ENCODE measurements at regions not wholly inside any gene's neighbourhood (a gene's known extent, or its start where the extent isn't known, plus 50 kb on each side); places are given as distances from the start of the nearest gene placed in this dataset.
"Not testable (repeated sequence)": the region's sequence is repeated elsewhere in the genome, so short reads cannot be mapped to it uniquely, and the experiment has no call there.

- H3K27me3 ChIP-seq (ENCODE audit: insufficient read depth, poor library complexity, severe bottlenecking); DNase-seq (ENCODE audit: low read depth in 1 of 2, low spot score in 1 of 2); H3K4me3 ChIP-seq (replicated peaks; ENCODE audit: insufficient read depth, low read length); H3K27ac ChIP-seq (replicated peaks): not testable (repeated sequence)
These were observed 215.1 kb upstream of the UBE2E3 start for GRCh38 chr2:180765316-180765715.

GRCh38 chr2:180763263-180763989, 217.0 kb upstream of the UBE2E3 start:
- no peak overlapping the region for H3K4me3 ChIP-seq (replicated peaks; ENCODE audit: insufficient read depth, low read length)
- H3K27ac ChIP-seq (replicated peaks) = no peak overlapping the region
- DNase-seq (ENCODE audit: low read depth in 1 of 2, low spot score in 1 of 2) = no peak

GRCh38 chr2:180761224-180761623, 219.2 kb upstream of the UBE2E3 start:
- DNase-seq (ENCODE audit: low read depth in 1 of 2, low spot score in 1 of 2) = no peak
- no peak overlapping the region for H3K4me3 ChIP-seq (replicated peaks; ENCODE audit: insufficient read depth, low read length)
- TF ChIP-seq REST (IDR thresholded peaks at IDR 0.05; ENCODE audit: insufficient replicate concordance, low read depth) = no peak
- no peak for TF ChIP-seq CTCF (IDR thresholded peaks at IDR 0.05; ENCODE audit: insufficient read depth, low read length)
- TF ChIP-seq GABPA (IDR thresholded peaks at IDR 0.05; ENCODE audit: low read depth) = no peak
- no peak for TF ChIP-seq SPI1 (IDR thresholded peaks at IDR 0.05; ENCODE audit: borderline replicate concordance, low read depth)
- no peak for TF ChIP-seq POLR2AphosphoS5 (IDR thresholded peaks at IDR 0.05; ENCODE audit: low read depth)
- H3K27me3 ChIP-seq (ENCODE audit: insufficient read depth, poor library complexity, severe bottlenecking) = peaks cover 5% of the 10 kb centered on the region
- H3K27ac ChIP-seq (replicated peaks) = no peak overlapping the region

More at GRCh38 chr2:180763263-180763989, 217.0 kb upstream of the UBE2E3 start:
- TF ChIP-seq REST (IDR thresholded peaks at IDR 0.05; ENCODE audit: insufficient replicate concordance, low read depth) = no peak
- no peak for TF ChIP-seq CTCF (IDR thresholded peaks at IDR 0.05; ENCODE audit: insufficient read depth, low read length)
- TF ChIP-seq GABPA (IDR thresholded peaks at IDR 0.05; ENCODE audit: low read depth) = no peak
- no peak for TF ChIP-seq SPI1 (IDR thresholded peaks at IDR 0.05; ENCODE audit: borderline replicate concordance, low read depth)
- no peak for TF ChIP-seq POLR2AphosphoS5 (IDR thresholded peaks at IDR 0.05; ENCODE audit: low read depth)
- peaks cover 5% of the 10 kb centered on the region for H3K27me3 ChIP-seq (ENCODE audit: insufficient read depth, poor library complexity, severe bottlenecking)

- H3K4me3 ChIP-seq (replicated peaks; ENCODE audit: insufficient read depth, low read length) = no peak overlapping the region
- TF ChIP-seq CTCF (IDR thresholded peaks at IDR 0.05; ENCODE audit: insufficient read depth, low read length) (no peak), POLR2AphosphoS5 (IDR thresholded peaks at IDR 0.05; ENCODE audit: low read depth) (no peak), SPI1 (IDR thresholded peaks at IDR 0.05; ENCODE audit: borderline replicate concordance, low read depth) (no peak), REST (IDR thresholded peaks at IDR 0.05; ENCODE audit: insufficient replicate concordance, low read depth) (no peak), GABPA (IDR thresholded peaks at IDR 0.05; ENCODE audit: low read depth) (no peak)
- peaks cover 5% of the 10 kb centered on the region for H3K27me3 ChIP-seq (ENCODE audit: insufficient read depth, poor library complexity, severe bottlenecking)
- no peak for DNase-seq (ENCODE audit: low read depth in 1 of 2, low spot score in 1 of 2)
- no peak overlapping the region for H3K27ac ChIP-seq (replicated peaks)
These were observed 220.8 kb upstream of the UBE2E3 start for GRCh38 chr2:180759631-180760030.
